Ramos (cell line): ENCODE measurements at regions not wholly inside any gene's neighbourhood (a gene's known extent, or its start where the extent isn't known, plus 50 kb on each side); places are given as distances from the start of the nearest gene placed in this dataset.

Experiments
- in situ Hi-C: fragments of 300-500 bp; cut with MboI; formaldehyde crosslinking; loops from one replicate; pipeline ENCODE4 v1.14.3; 2022; ENCODE audit warnings: low sequenced_read_pairs; ENCODE audit not compliant: unreplicated experiment

DNA sequence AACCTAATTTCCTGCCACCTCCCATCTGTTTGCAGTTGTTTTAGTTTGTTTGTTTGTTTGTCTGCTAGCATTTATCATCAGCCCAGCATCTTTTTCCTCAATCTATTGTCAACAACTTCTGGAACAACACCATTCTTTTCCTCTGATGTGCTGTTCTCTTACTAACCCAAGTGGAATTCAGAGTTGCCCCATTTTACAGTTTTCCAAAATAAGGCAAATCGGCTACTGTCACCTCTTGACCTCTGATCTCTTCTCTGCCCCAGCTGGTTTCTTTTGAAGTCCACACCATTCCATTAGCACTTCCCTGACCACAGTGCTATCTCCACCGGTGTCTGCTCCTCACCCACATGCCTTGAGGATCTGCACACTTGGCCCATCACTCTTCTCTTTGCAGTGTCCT lies 102.4 kb downstream of the EFNB2 start:
- in situ Hi-C loops = no loop called here

DNA sequence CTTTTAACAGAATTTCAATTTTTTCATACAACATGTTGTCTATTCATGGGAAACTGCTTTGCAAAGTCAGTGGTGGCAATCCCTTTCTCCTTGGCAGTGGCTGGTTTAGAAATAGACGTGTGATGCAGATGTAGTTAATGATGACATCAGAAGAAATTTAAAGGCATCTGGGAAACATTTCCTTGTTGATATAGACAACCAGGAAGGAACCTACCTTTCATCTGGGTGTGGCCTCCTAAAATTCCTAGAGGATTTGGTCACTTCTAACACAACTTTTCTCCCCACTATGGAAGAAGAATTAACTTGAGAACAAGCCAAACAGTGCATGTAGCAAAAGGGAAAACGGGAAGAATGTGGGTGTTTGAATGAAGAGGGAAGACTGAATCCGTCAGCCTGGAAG lies 102.8 kb downstream of the EFNB2 start:
- in situ Hi-C loops = no loop called here

DNA sequence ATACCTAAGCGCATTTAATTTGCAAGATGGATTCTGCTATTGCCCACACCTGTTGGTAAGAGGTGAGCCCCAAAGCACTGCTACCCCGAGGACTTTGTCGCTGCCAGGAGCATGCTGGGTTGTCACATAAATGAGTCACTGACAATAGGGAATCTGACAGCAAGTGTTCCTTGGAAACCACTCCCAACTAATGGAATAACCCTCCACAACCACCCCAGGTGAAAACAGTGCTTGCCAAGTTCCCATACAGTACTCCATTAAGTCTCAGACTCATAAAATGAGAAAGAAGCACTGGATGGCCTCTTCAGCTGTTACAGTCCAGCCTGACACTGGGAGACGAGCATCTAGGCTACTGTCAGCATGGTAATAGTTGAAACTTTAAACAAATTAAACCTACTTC lies 108.6 kb downstream of the EFNB2 start:
- in situ Hi-C loops = no loop called here

DNA sequence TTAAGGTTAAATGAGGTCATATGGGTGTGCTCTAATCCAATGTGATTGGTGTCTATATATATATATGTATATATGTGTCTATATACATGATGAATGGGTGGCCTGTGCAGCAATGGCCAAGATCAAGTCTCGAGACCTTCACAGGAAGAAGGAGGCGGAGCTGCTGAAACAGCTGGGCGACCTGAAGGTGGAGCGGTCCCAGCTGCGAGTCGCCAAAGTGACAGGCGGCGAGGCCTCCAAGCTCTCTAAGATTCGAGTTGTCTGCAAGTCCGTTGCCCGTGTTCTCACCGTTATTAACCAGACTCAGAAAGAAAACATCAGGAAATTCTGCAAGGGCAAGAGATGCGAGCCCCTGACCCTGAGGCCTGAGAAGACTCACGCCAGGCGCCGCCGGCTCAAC lies 109.8 kb downstream of the EFNB2 start:
- in situ Hi-C loops = no loop called here

DNA sequence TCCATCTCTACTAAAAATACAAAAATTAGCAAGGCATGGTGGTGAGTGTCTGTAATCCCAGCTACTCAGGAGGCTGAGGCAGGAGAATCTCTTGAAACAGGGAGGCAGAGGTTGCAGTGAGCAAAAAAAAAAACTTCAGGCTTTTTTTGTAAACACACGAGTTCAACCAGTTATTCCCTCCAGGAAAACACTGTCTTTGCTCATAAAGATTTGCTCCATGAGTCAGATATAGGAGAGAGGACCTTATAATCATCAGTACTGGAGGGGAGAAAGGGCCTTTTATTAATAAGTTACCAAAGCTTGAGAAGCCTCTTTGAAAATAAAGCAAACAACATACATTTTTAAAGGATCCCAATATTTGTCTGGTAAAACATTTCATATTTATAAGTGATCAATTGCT lies 110.7 kb downstream of the EFNB2 start:
- in situ Hi-C loops = no loop called here

DNA sequence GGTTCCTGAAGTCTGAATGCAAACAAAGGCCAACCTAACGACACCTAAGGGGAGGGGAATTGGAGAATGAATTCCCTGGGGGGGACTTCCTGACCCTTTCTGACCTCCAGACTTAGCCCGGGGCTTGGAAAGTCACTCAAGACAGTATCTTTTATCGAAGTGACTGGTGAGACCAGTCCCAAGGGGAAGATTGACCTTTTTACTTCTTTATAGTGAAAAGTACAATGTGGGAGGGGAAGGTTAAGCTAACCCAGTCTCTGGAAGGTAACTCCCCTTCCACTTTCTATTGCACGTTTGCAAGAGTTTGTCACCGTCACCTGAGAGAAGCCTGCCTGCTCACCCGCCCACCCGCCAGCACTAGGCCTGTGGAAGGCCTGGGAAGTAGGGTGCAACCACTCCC lies 111.9 kb downstream of the EFNB2 start:
- in situ Hi-C loops = no loop called here

DNA sequence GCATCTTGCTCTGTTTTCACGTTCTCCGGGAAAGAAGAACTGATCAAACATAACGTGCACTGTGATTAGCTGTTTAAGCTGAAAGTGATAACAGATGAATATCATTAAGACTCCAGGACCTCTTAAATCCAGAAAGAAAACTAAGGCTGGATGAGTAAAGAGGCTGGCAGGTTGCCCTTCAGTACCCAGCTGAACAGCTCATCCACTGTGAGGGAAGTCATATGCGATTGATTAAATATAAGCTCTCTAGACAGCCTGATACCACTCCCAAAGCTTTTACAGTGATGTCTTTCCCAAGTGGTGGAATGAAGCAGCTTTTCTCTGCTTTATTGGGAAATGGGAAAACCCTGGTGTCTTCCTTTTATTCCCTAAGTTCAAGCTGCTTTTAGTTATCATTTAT lies 116.9 kb downstream of the EFNB2 start:
- in situ Hi-C loops = no loop called here

DNA sequence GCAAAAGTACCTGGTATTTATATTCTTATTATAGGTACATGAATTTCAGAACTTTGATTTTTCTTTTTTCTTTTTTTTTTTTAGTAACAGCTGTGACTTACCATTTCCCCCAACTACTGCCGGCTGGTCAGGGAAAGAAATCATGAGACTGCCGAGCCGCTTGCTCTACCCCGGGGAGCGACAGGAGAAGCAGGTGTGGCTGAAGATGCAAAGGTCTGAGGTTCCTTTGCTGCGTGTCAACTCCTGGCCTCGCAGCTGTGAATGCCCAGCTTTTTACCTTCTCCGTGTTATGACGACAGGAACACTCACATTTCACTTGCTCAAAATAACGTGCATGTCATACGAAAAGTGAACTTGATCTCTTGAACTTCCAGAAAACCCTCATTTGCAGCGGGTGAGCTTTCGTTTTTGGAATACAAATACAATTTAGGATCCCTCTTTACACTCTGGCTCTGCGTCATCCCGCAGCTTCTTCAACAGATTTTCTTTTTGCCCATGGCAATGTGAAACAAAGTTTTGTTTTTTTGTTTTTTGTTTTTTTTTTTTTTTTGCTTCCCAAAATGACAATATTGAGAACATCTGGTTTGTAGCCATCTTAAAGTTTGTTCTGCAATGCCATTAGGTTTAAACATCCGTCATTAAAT lies 117.9 kb downstream of the EFNB2 start:
- in situ Hi-C loops = no loop called here

DNA sequence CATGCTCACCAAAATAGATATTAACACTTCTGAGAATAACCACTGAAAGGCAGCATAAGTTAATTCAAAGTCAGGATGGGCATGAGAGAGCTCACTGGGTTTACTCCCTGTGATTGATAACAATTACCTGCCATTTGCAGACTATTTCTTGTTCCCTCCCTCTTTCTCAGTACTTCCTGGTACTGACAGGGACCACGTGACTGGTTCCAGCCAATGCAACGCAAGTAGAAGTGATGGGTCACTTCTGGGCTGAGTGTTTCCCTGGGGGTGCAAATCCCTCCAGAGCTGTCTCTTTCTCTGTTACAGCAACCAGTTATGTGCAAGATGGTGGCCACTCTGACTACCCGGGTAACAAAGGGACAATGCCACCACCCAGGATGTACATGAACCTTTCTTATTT lies 118.8 kb downstream of the EFNB2 start:
- in situ Hi-C loops = no loop called here

DNA sequence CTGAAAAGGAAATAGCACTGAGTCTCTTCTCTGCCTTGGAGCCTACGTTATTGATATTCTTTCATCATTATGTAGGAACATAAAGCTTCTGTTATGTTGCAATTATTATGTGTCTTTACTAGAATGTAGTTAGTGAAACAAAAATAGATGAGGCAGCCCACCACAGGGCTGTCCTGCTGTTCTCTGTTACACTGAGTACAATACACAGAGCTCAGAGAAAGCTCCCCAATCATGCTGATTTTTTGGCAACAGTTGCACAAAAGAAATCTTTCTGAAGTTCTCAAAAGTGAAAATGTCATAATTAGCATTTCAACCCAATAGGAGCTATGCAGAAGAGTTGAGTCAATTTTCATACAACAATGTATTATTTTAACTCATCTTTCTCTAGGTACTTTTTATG lies 119.5 kb downstream of the EFNB2 start:
- in situ Hi-C loops = no loop called here

DNA sequence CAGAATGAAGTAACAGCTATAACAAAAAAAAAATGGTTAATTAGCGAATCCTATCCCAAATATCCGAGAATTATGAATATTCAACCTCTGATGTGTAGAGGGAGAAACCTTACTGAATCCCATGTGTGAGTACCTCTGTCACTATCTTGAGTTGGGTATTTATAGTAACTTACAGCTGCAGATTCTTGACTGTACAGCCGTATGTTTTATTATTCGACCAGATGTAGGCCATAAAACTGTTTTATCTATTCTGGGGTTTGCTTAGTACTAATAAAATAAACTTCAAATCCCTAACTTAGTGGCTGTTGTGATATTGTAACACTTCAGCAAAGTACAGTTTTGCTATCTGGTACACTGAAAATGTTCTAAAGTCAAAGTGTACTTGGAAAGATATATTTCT lies 120.0 kb downstream of the EFNB2 start:
- in situ Hi-C loops = no loop called here

DNA sequence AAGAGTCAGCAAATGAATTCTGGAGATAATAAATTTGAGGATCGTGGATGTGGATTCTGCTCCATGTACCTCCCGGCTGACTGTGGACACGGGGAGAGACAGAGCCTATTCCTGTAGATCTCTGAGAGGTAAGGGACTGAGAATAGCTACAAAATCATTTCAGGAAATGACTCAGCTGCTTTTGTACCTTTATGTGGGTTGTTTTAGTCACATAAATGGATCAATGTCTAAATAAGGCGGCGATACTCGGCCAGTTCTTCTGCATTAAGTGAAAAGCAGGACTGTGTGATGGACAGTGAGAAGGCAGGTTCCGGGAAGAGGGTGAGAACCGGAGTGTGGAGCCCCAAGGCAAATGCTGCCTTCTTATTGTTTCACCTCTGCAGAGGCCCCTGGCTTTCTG lies 128.1 kb downstream of the EFNB2 start:
- in situ Hi-C loops = no loop called here

DNA sequence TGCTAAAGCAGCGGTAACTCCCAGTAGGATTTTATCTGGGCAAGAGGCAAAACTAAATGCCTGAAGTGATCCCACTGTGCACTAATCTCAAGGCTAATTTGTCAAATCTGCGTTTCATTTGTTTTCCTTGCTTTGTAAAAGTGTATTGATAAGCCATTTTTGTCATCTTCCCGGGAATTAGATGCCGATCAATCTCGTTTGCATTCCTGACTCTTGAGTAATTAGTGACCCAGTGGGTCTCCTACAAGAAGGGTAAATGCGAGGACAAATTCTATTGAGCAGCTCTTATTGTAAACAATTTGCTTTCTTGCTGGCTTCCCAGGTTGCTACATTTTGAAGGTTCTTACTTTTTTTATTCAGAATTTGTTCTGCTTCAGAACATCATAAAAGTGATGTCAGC lies 129.7 kb downstream of the EFNB2 start:
- in situ Hi-C loops = no loop called here

DNA sequence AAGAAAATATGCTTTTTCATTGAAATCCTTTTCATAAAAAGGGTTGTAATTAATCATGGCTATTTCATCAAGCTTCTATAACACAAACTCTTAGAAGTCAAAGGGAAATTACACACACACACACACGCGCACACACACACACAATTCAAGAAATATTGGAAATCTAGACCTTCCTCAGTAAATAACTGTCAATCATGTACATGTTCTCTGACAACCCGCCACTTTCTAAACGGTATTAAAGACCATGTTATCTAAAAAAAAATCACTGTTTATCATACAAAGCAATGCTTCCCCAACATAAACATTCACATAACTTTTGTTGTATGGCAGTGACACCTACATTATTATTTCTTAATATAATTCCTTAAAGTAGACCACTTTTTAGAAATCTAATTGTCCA lies 132.2 kb downstream of the EFNB2 start:
- in situ Hi-C loops = no loop called here

DNA sequence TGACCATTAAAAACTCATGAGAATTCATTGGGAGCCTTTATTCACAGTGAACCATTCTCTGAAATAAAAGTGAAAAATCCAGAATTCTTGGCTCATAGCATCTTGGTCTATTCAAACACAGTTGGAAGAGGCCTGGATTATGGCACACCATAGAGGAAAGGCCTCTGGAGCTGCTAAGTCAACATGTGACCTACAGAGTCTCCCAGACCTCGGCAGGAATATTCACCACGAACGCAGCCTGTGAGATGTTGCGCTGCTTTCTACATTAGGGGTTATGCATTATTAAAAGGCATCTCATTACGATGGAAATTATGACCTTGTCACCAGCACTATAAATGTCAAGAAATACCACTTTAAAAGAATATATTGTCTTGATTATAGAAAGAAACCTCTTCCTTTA lies 132.6 kb downstream of the EFNB2 start:
- in situ Hi-C loops = no loop called here

DNA sequence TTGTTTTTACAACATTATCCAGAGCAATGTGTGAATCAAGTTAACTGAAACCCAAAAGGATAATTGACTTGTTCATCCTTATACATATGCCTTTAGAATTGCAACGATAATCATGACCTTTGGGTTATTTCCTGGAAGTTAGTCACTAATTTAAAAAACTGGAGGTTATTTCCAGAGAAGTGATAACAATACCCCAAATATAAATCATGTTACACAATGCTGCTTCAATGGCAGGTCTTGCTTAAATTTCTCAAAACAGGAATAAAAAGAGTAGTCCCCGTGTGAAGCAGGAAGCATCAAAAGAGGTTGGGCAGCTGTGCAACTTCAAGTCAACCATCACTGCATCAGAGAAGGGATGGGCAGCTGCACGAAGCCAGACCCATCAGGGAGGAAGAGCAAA lies 134.4 kb downstream of the EFNB2 start:
- in situ Hi-C loops = no loop called here

DNA sequence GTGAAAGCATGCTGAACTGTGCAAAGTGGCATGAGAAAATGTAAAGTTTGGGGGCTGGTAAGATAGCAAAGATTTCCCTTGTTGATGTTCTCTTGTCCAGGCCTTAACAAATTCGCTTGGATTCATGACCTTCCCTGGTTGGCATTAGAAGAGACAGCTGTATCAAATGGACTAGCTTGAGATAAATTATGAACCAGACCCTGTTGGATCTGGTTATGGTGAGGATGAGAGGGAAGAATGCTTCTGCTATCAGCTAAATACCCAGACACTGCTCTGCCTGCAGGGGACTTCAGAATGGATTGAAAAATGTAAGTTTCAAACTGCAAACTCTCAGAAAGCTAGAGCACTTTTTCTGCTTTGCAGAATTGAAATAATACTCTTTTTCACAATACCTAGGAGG lies 135.2 kb downstream of the EFNB2 start:
- in situ Hi-C loops = no loop called here

DNA sequence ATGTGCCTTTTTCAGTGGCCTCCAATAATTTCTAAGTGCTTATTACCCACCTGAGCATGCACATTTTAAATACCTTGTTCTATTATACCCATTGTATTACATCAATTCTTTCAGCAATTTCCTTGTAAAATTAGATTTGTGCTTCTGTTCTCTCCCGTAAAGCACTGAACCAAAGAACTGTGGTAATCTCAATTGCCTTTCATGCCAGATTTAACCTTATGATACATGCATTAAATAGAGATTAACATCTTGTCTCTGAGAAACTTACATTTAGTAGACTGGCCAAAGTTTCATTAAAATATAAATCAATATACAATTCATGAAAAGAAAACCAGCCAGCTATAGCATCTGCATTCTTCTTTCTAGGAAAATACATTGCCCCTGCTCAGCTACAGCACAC lies 137.2 kb downstream of the EFNB2 start:
- in situ Hi-C loops = no loop called here

DNA sequence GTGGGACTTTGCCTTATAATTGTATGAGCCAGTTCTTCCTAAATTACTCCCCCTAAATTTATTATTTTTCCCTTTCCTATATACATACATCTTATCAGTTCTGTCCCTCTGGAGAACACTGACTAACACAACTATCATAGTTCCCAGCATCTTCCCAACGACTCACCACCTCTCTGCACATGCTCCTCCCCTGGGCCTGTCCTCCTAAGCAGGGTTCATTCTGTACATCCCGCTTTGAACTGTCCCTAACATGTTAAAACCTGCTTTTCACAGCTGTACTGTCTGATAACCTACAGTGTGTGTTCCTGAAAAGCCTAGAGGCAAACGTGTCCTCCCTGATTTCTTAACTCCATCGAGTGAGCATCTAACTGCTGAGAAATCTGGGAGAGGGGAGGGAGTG lies 141.7 kb downstream of the EFNB2 start:
- in situ Hi-C loops = no loop called here

DNA sequence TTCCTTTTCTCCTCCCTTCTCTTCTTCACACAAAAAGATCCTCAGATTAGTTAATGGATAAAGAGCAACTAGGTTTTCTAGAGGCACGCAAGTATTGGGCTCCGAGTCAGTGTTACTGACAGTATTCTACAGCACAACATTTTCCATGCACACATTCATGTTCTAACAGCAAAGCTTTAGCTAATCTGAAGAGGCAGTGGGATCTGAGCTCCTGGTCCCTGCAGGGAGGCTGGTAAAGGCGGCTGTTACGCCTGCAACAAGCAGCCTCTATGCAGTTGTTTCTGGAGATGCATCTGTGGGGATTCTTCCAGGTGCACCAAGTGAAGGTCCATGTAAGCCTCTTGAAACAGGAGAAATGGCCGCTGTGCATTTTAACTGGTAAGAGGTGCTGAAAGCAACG lies 143.8 kb downstream of the EFNB2 start:
- in situ Hi-C loops = no loop called here

DNA sequence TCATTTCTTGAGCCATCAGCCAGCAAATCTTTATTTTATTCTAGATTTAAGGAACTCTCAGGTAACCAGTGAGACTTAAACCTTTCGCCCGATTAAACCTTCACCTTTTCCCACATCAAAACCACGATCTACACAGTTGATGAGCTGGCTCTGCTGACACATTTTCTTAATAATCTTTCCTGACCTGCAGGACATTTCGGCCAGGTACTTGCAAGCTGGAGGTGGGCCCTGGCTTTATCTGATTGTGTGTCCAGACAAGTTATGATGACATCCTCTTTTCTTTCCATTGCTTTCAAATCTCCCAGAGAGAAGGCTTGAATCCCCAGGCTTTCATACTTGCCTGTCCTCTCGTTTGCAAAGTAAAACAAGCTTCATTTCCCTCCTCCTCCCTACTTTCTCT lies 144.2 kb downstream of the EFNB2 start:
- in situ Hi-C loops = no loop called here

DNA sequence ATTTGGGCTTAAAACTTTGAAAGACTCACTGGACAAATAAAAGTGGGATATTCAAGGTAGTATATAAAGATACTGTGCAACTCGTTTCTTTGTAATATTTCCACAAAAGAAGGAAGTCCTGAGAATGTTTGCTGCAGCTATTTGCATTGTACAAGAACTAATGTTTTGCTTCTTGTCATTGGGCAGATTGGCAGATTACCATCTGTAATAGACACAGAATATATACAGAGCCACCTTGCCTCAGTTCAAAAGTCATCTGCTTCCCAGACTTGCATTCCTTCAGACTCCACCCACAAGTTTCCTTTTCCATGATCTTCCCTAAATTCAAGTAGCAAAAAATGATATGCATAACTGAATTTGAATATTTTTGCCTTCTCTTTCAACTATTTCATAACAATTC lies 145.1 kb downstream of the EFNB2 start:
- in situ Hi-C loops = no loop called here

DNA sequence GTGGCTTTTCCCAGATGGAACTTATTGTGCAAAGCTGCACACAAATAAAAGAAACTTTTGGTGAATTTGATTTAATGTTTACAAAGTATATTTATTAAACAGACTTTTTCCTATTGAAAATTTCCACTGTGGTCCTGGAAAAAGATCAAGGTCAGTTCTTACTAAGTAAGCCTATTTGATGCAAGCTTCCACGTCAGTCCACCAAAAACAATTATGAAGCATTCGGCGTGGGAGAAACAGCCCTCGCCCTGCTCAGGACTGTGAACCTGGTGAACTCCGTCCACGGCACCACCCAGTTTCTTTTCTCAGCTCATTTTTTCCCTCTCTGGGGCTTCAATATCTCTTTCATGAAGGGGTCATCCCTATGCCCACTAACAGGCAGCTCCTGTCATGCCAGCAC lies 149.8 kb downstream of the EFNB2 start:
- in situ Hi-C loops = no loop called here
